Astrocyte (in vitro differentiated cells and primary cell): ENCODE measurements at regions not wholly inside any gene's neighbourhood (a gene's known extent, or its start where the extent isn't known, plus 50 kb on each side); places are given as distances from the start of the nearest gene placed in this dataset.

Source experiments
- DNase-seq: peaks from one replicate; pipeline ENCODE4 v3.0.0-alpha.2; 2010; ENCODE audit warnings: low read depth
- FAIRE-seq: peaks from 2 replicates; lab custom pipeline; 2011; peaks lifted over from hg19 to GRCh38; lab: Jason Lieb, UNC
- H2AFZ ChIP-seq: 2 replicates; pipeline ENCODE4 v1.6.0; 2012; ENCODE audit warnings: low read depth, low read length, inconsistent platforms
- H3K27ac ChIP-seq: 2 replicates; pipeline ENCODE4 v1.5.1; 2011; ENCODE audit warnings: low read depth, low read length, inconsistent platforms
- H3K27me3 ChIP-seq: 2 replicates; pipeline ENCODE4 v1.6.0; 2011; ENCODE audit warnings: low read length, inconsistent platforms; ENCODE audit not compliant: insufficient read depth
- H3K36me3 ChIP-seq: 2 replicates; pipeline ENCODE4 v1.5.1; 2011; ENCODE audit warnings: low read length, inconsistent platforms; ENCODE audit not compliant: insufficient read depth
- H3K4me1 ChIP-seq: 2 replicates; pipeline ENCODE4 v1.5.1; 2011; ENCODE audit warnings: low read length, inconsistent platforms; ENCODE audit not compliant: insufficient read depth
- H3K4me2 ChIP-seq: 2 replicates; pipeline ENCODE4 v1.6.0; 2012; ENCODE audit warnings: low read length, inconsistent platforms
- H3K4me3 ChIP-seq: 2 replicates; pipeline ENCODE4 v1.5.1; 2011; ENCODE audit warnings: low read depth, mild to moderate bottlenecking, low read length, inconsistent platforms; ENCODE audit not compliant: insufficient read depth
- H3K79me2 ChIP-seq: 2 replicates; pipeline ENCODE4 v1.6.0; 2012; ENCODE audit warnings: mild to moderate bottlenecking, low read length, inconsistent platforms; ENCODE audit not compliant: insufficient read depth
- H3K9ac ChIP-seq: 2 replicates; pipeline ENCODE4 v1.6.0; 2012; ENCODE audit warnings: mild to moderate bottlenecking, low read length, inconsistent platforms
- H3K9me3 ChIP-seq: 2 replicates; pipeline ENCODE4 v1.5.1; 2012; ENCODE audit warnings: low read depth, mild to moderate bottlenecking, low read length, inconsistent platforms; ENCODE audit not compliant: insufficient read depth
- H4K20me1 ChIP-seq: 2 replicates; pipeline ENCODE4 v1.6.0; 2012; ENCODE audit warnings: low read length, inconsistent platforms; ENCODE audit not compliant: insufficient read depth
- H3K27ac Mint-ChIP-seq: one replicate; pipeline ENCODE4 v1.8.0; 2021; ENCODE audit warnings: mild to moderate bottlenecking, mixed read lengths; ENCODE audit not compliant: unreplicated experiment
- H3K27me3 Mint-ChIP-seq: one replicate; pipeline ENCODE4 v1.8.0; 2021; ENCODE audit warnings: low read depth, mixed read lengths; ENCODE audit not compliant: unreplicated experiment
- H3K36me3 Mint-ChIP-seq: one replicate; pipeline ENCODE4 v1.8.0; 2021; ENCODE audit warnings: low read depth, mixed read lengths; ENCODE audit not compliant: unreplicated experiment
- H3K4me1 Mint-ChIP-seq: one replicate; pipeline ENCODE4 v1.8.0; 2021; ENCODE audit warnings: low read depth, mixed read lengths; ENCODE audit not compliant: unreplicated experiment
- H3K4me3 Mint-ChIP-seq: one replicate; pipeline ENCODE4 v1.8.0; 2021; ENCODE audit warnings: mild to moderate bottlenecking, moderate library complexity, mixed read lengths; ENCODE audit not compliant: unreplicated experiment
- H3K9me3 Mint-ChIP-seq: one replicate; pipeline ENCODE4 v1.8.0; 2021; ENCODE audit warnings: mild to moderate bottlenecking, mixed read lengths; ENCODE audit not compliant: unreplicated experiment
- EZH2 ChIP-seq: IDR thresholded peaks from 2 replicates; pipeline ENCODE4 v1.6.1; 2012; ENCODE audit warnings: mild to moderate bottlenecking, low read length, inconsistent platforms; ENCODE audit not compliant: insufficient read depth
- TF ChIP-seq, protein P1 (sequence below): IDR thresholded peaks from 2 replicates; pipeline ENCODE4 v1.5.1; 2011; ENCODE audit warnings: low read depth, mild to moderate bottlenecking, inconsistent platforms, low read length, moderate library complexity; ENCODE audit not compliant: insufficient read depth

DNA sequence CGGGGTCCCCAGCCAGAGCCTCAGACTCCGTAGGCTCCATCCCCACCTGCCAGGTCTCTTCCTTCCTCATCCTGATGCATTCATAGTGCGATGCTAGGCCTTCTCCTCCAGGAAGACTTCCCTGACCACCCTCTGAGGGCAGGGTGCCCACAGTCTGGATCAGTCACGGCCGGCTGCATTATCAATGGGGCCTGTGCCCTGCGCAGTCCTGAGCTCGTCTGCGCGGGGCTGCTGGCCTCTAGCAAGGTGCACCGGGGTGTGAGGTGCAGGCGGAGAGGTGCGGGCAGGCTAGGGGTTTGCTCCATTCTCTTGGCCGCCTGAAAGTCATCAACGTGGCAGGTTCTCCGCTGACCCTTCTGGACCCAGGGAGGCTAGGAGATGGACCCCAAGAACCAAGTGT, 56.9 kb upstream of the ACSF3 start:
- Histone ChIP-seq H3K4me1 (no peaks in the 10 kb centered on the region), H3K27me3 (peaks cover 6% of the 10 kb centered on the region), H3K9me3 (no peaks in the 10 kb centered on the region), H4K20me1 (no peaks in the 10 kb centered on the region), H3K36me3 (no peaks in the 10 kb centered on the region), H3K4me2 (no peak overlapping the region), H3K27ac (no peak overlapping the region), H3K9ac (no peak overlapping the region), H2AFZ (no peak overlapping the region), H3K4me3 (no peak overlapping the region), H3K79me2 (no peaks in the 10 kb centered on the region)
- no peaks in the 10 kb centered on the region for H3K4me1 Mint-ChIP-seq
- H3K27ac Mint-ChIP-seq = no peak overlapping the region
- DNase-seq = no peak
- TF ChIP-seq, protein P1, sequence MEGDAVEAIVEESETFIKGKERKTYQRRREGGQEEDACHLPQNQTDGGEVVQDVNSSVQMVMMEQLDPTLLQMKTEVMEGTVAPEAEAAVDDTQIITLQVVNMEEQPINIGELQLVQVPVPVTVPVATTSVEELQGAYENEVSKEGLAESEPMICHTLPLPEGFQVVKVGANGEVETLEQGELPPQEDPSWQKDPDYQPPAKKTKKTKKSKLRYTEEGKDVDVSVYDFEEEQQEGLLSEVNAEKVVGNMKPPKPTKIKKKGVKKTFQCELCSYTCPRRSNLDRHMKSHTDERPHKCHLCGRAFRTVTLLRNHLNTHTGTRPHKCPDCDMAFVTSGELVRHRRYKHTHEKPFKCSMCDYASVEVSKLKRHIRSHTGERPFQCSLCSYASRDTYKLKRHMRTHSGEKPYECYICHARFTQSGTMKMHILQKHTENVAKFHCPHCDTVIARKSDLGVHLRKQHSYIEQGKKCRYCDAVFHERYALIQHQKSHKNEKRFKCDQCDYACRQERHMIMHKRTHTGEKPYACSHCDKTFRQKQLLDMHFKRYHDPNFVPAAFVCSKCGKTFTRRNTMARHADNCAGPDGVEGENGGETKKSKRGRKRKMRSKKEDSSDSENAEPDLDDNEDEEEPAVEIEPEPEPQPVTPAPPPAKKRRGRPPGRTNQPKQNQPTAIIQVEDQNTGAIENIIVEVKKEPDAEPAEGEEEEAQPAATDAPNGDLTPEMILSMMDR = no peak
- TF ChIP-seq EZH2 = no peak
- no peaks in the 10 kb centered on the region for H3K36me3 Mint-ChIP-seq
- FAIRE-seq = no peak
- H3K4me3 Mint-ChIP-seq = no peak overlapping the region
- H3K9me3 Mint-ChIP-seq = peaks cover 3% of the 10 kb centered on the region
- H3K27me3 Mint-ChIP-seq = peaks cover 26% of the 10 kb centered on the region

DNA sequence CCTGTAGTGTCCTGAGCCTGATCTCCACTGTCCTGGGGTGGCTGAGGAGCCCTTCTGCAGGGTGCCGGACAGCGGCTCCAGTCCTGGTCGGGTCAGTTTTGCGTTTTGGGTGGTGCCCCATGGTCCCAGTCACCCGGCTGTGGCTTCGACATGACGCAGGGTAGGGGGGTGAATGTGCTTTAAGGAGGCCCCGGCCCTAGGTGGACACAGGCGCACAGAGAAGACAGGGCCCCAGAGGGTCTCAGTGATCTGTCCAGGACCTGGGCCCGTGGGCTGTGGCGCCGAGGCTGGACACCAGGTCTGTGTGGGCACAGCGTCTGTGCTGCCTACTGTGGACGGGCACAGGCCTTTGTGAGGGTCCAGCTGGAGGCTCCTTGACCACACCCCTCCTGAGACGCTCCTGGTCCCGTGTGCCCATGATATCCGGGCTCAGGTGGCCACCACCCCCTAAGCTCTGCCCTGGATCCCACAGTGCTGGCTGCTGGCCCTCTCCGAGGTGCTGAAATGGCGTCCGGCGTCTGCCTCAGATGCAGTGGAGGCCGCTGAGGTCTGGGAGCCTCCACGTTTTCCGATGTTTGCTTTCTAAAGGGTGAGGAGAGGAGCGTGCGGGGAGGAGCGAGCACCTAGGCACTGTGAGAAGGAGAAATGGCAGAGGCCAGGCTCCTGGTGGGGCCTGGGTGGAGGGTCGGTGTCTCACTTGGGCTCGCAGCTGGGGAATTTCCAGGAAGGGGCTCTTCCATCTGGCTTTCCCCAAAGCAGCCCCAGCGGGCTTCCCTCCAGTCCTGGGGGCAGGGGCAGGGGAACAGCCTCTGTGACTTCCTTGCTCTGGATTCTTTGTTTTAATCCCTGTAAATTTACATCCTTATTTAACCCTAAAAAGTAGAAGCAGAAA, 56.1 kb upstream of the ACSF3 start:
- Mint-ChIP-seq H3K4me1 (no peaks in the 10 kb centered on the region), H3K27me3 (peaks cover 29% of the 10 kb centered on the region)
- peak; percentile 5 for DNase-seq

More for the DNA sequence above, 56.1 kb upstream of the ACSF3 start:
- Mint-ChIP-seq H3K9me3 (peaks cover 4% of the 10 kb centered on the region), H3K36me3 (no peaks in the 10 kb centered on the region), H3K27ac (no peak overlapping the region), H3K4me3 (no peak overlapping the region)
- peaks cover 6% of the 10 kb centered on the region for H3K27me3 ChIP-seq
- no peak overlapping the region for H3K9ac ChIP-seq
- no peaks in the 10 kb centered on the region for H4K20me1 ChIP-seq
- TF ChIP-seq EZH2 = no peak
- TF ChIP-seq, protein P1 = no peak
- no peak overlapping the region for H3K4me2 ChIP-seq
- H3K36me3 ChIP-seq = no peaks in the 10 kb centered on the region
- no peaks in the 10 kb centered on the region for H3K4me1 ChIP-seq
- H2AFZ ChIP-seq = no peak overlapping the region
- no peaks in the 10 kb centered on the region for H3K9me3 ChIP-seq
- H3K4me3 ChIP-seq = no peak overlapping the region
- H3K27ac ChIP-seq = no peak overlapping the region
- FAIRE-seq = no peak
- H3K79me2 ChIP-seq = no peaks in the 10 kb centered on the region
